ENCODE measurements at regions not wholly inside any gene's neighbourhood (a gene's known extent, or its start where the extent isn't known, plus 50 kb on each side); places are given as distances from the start of the nearest gene placed in this dataset.

DNA sequence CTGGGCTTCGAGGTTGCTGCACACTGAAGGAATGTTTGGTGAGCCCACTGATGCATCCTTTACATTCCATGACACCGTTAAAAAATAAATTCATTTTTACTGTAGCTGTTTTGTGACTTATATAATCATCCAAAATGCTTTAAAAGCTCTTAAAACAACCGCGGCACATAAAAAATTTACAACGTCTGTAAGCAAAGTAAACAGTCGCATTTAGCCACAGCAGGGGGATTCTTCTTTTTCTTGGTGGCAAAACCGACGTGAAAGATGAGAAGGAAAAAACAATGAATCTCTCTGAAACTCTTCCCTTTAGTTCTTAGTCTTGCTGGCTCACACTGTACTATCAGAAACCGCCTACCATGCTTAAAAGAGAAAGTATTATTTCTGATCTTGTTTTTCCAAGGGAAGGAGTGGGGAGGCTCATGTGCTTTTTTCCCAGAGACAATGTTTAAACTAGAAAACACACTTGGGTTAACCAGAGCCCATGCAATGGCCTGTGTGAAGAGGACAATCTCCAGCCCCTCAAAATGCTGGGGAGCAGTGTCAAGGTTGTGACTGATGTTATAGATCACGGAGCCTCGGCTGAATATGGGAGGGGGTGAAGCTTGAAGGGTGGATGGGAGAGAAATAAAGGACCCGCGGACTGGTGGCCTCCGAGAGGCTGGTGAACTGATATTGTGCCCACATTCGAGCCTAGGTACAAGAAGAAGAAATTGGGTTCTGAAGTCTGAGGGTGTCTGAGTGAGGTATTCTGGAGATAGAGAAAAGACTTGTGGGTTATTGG is 91.1 kb downstream of the IRF8 start:
- TF ChIP-seq, protein P1, sequence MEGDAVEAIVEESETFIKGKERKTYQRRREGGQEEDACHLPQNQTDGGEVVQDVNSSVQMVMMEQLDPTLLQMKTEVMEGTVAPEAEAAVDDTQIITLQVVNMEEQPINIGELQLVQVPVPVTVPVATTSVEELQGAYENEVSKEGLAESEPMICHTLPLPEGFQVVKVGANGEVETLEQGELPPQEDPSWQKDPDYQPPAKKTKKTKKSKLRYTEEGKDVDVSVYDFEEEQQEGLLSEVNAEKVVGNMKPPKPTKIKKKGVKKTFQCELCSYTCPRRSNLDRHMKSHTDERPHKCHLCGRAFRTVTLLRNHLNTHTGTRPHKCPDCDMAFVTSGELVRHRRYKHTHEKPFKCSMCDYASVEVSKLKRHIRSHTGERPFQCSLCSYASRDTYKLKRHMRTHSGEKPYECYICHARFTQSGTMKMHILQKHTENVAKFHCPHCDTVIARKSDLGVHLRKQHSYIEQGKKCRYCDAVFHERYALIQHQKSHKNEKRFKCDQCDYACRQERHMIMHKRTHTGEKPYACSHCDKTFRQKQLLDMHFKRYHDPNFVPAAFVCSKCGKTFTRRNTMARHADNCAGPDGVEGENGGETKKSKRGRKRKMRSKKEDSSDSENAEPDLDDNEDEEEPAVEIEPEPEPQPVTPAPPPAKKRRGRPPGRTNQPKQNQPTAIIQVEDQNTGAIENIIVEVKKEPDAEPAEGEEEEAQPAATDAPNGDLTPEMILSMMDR (IDR thresholded peaks at IDR 0.05) = no peak
- TF ChIP-seq POLR2A (IDR thresholded peaks at IDR 0.05) = no peak

Data from lower leg skin (tissue), 3 donors.